K562 (cell line): ENCODE measurements at regions not wholly inside any gene's neighbourhood (a gene's known extent, or its start where the extent isn't known, plus 50 kb on each side); places are given as distances from the start of the nearest gene placed in this dataset.

Experiments used
- ATAC-seq: fragments of 200-7000 bp; cut with Tn5 transposase; 3 replicates; pipeline ENCODE4 v1.9.1; 2020; ENCODE audit warnings: moderate library complexity
- BruUV-seq: library from RNA; stranded (reverse); fragments of 400-500 nt; replicated peaks from 2 replicates; lab custom pipeline; 2021; lab: Mats Ljungman, UMichigan
- CTCF ChIA-PET: fragments of 300-600 bp; formaldehyde crosslinking; extraction: SDS; loops from one replicate; lab custom pipeline; 2021; ENCODE audit warnings: low intra/inter-chr PET ratio; lab: Yijun Ruan, JAX
- POLR2A ChIA-PET: fragments of 300-600, 350-650 bp; sonication (Branson Sonifier 250); formaldehyde crosslinking; extraction: SDS; loops from one replicate; lab custom pipeline; 2021; ENCODE audit warnings: antibody characterized with exemption, inconsistent platforms; lab: Yijun Ruan, JAX
- DNase-seq, 4 experiments: peaks; one replicate each; pipeline versions ENCODE4 v3.0.0 to v3.0.0-alpha.2; 2011 to 2018; ENCODE audit warnings: low spot score in 3 of 4, mixed read lengths in 3 of 4; ENCODE audit errors: extremely low read depth in 1 of 4
- FAIRE-seq: peaks from 2 replicates; lab custom pipeline; 2011; peaks lifted over from hg19 to GRCh38; lab: Jason Lieb, UNC
- H2AFZ ChIP-seq: 2 replicates; pipeline ENCODE4 v1.6.0; 2011; ENCODE audit warnings: low read depth, low read length, control low read depth, inconsistent platforms
- H3K27ac ChIP-seq: fragments of 200-600 bp; 3 replicates; pipeline ENCODE4 v1.8.0; 2011; ENCODE audit warnings: low read depth, mild to moderate bottlenecking, control low read depth, inconsistent platforms, low read length, moderate library complexity, mixed read lengths; ENCODE audit errors: extremely low read depth
- H3K27me3 ChIP-seq, 2 experiments: fragments of 300-600 bp in 1 of 2; 2 replicates in 1 of 2; 3 replicates in 1 of 2; pipeline versions ENCODE4 v1.6.0 to v1.8.0; 2011; ENCODE audit warnings: inconsistent platforms in 2 of 2, low read length in 2 of 2, mild to moderate bottlenecking in 1 of 2, mixed read lengths in 1 of 2, moderate library complexity in 1 of 2; ENCODE audit not compliant: control insufficient read depth in 2 of 2, insufficient read depth in 2 of 2
- H3K36me3 ChIP-seq: fragments of 300-600 bp; 3 replicates; pipeline ENCODE4 v1.8.0; 2011; ENCODE audit warnings: mild to moderate bottlenecking, low read length, inconsistent platforms; ENCODE audit not compliant: control insufficient read depth, insufficient read depth
- H3K4me1 ChIP-seq, 2 experiments: fragments of 200-600 bp in 1 of 2; replicated peaks in 1 of 2; 2 replicates in 1 of 2; 3 replicates in 1 of 2; pipeline versions ENCODE4 v1.5.1 to v1.8.0; 2011; ENCODE audit warnings: inconsistent platforms in 2 of 2, low read length in 2 of 2, mild to moderate bottlenecking in 1 of 2, mixed read lengths in 1 of 2, moderate library complexity in 1 of 2; ENCODE audit not compliant: control insufficient read depth in 2 of 2, insufficient read depth in 2 of 2
- H3K4me2 ChIP-seq: 2 replicates; pipeline ENCODE4 v1.6.1; 2011; ENCODE audit warnings: low read length, control low read depth, inconsistent platforms, mixed read lengths; ENCODE audit not compliant: insufficient read depth
- H3K4me3 ChIP-seq: fragments of 200-600 bp; sonication (generic), shearing (Covaris generic); 2 replicates; pipeline ENCODE4 v1.5.1; 2016; ENCODE audit warnings: control low read depth, inconsistent platforms
- H3K79me2 ChIP-seq: fragments of 200-600 bp; 3 replicates; pipeline ENCODE4 v1.8.0; 2011; ENCODE audit warnings: low read length, inconsistent platforms; ENCODE audit not compliant: control insufficient read depth, insufficient read depth
- H3K9ac ChIP-seq, 2 experiments: 2 replicates each; pipeline versions ENCODE4 v1.6.0 to v1.6.1; 2011; ENCODE audit warnings: low read depth in 2 of 2, low read length in 2 of 2, control low read depth in 1 of 2, inconsistent platforms in 1 of 2, mild to moderate bottlenecking in 1 of 2, mixed read lengths in 1 of 2; ENCODE audit not compliant: insufficient read depth in 1 of 2
- H3K9me1 ChIP-seq: one replicate; pipeline ENCODE4 v1.6.0; 2011; ENCODE audit warnings: inconsistent platforms, mild to moderate bottlenecking, low read length, moderate library complexity; ENCODE audit not compliant: control insufficient read depth, insufficient read depth
- H3K9me3 ChIP-seq: replicated peaks from 2 replicates; pipeline ENCODE4 v1.5.1; 2011; ENCODE audit warnings: low read depth, low read length, inconsistent platforms; ENCODE audit not compliant: control insufficient read depth, insufficient read depth
- H4K20me1 ChIP-seq: replicated peaks from 2 replicates; pipeline ENCODE4 v1.6.1; 2011; ENCODE audit warnings: low read length, inconsistent platforms, mixed read lengths; ENCODE audit not compliant: control insufficient read depth, insufficient read depth
- CBX3 ChIP-seq, 2 experiments: IDR thresholded peaks; 1 replicate in 1 of 2; 2 replicates in 1 of 2; pipeline ENCODE4 v1.6.1; 2012; ENCODE audit warnings: inconsistent platforms in 2 of 2, low read length in 2 of 2, borderline replicate concordance in 1 of 2, control low read depth in 1 of 2
- ETV5 ChIP-seq: sonication (generic); formaldehyde crosslinking; IDR thresholded peaks from 2 replicates; pipeline ENCODE4 v1.4.0; 2020; ENCODE audit warnings: low read depth, mild to moderate bottlenecking, missing genetic modification reagents
- GTF3C2 ChIP-seq: IDR thresholded peaks from 3 replicates; pipeline ENCODE4 v1.6.1; 2011; ENCODE audit warnings: borderline replicate concordance, mild to moderate bottlenecking, moderate library complexity; ENCODE audit not compliant: insufficient read length; ENCODE audit errors: extremely low read depth
- KLF16 ChIP-seq: IDR thresholded peaks from 2 replicates; pipeline ENCODE4 v1.6.1; 2016; ENCODE audit warnings: antibody characterized with exemption
- PCBP2 ChIP-seq: fragments of 200-400 bp; formaldehyde crosslinking; IDR thresholded peaks from 2 replicates; pipeline ENCODE4 v1.6.1; 2018; ENCODE audit warnings: low read length, low read depth, mild to moderate bottlenecking, moderate library complexity; ENCODE audit not compliant: poor library complexity, severe bottlenecking
- POLR2A ChIP-seq: fragments of 450-650 bp; conservative IDR thresholded peaks from 2 replicates; pipeline ENCODE4 v1.6.1; 2016
- RAD21 ChIP-seq, 2 experiments: fragments of 250-450 bp in 1 of 2; fragments of 450-650 bp in 1 of 2; sonication (Bioruptor Pico) in 1 of 2; formaldehyde crosslinking in 1 of 2; IDR thresholded peaks in 1 of 2; conservative IDR thresholded peaks in 1 of 2; 2 replicates each; pipeline versions ENCODE4 v1.4.0 to v1.8.0; 2020 to 2022; ENCODE audit warnings: mild to moderate bottlenecking in 2 of 2, moderate library complexity in 1 of 2
- RAD51 ChIP-seq: fragments of 450-650 bp; IDR thresholded peaks from 2 replicates; pipeline ENCODE4 v1.7.1; 2016; ENCODE audit warnings: low read depth, mild to moderate bottlenecking, borderline replicate concordance
- RBBP5 ChIP-seq: fragments of 200-600 bp; sonication (generic); IDR thresholded peaks from 2 replicates; pipeline ENCODE4 v1.6.1; 2012; ENCODE audit warnings: borderline replicate concordance, mild to moderate bottlenecking, low read length, control low read depth, inconsistent platforms; ENCODE audit not compliant: insufficient read depth, poor library complexity, severe bottlenecking
- RFX1 ChIP-seq: fragments of 450-650 bp; IDR thresholded peaks from 2 replicates; pipeline ENCODE4 v1.6.1; 2016; ENCODE audit warnings: mild to moderate bottlenecking, moderate library complexity
- SREBF1 ChIP-seq: fragments of 150-350 bp; IDR thresholded peaks from 2 replicates; pipeline ENCODE4 v1.6.1; 2014; ENCODE audit warnings: antibody characterized with exemption, low read depth, low read length, borderline replicate concordance
- SRSF3 ChIP-seq: fragments of 200-400 bp; formaldehyde crosslinking; IDR thresholded peaks from 2 replicates; pipeline ENCODE4 v1.6.1; 2016; ENCODE audit warnings: mild to moderate bottlenecking, low read length, moderate library complexity; ENCODE audit not compliant: insufficient read depth
- SRSF7 ChIP-seq: fragments of 200-400 bp; formaldehyde crosslinking; optimal IDR thresholded peaks from 2 replicates; pipeline ENCODE3; 2017; ENCODE audit warnings: mild to moderate bottlenecking, low read depth, low read length
- SRSF9 ChIP-seq: fragments of 200-400 bp; formaldehyde crosslinking; IDR thresholded peaks from 2 replicates; pipeline ENCODE4 v1.6.1; 2017; ENCODE audit warnings: low read depth, low read length, borderline replicate concordance
- THRA ChIP-seq: fragments of 450-650 bp; IDR thresholded peaks from 2 replicates; pipeline ENCODE4 v1.6.1; 2017; ENCODE audit warnings: mild to moderate bottlenecking, moderate library complexity
- ZC3H11A ChIP-seq: IDR thresholded peaks from 2 replicates; pipeline ENCODE4 v1.6.1; 2012; ENCODE audit warnings: low read depth, low read length, improper control_type of control experiment
- ZFPM2 ChIP-seq: fragments of 250-450 bp; sonication (Bioruptor Pico); IDR thresholded peaks from 2 replicates; pipeline ENCODE4 v1.5.1; 2022; ENCODE audit warnings: mild to moderate bottlenecking
- ZNF23 ChIP-seq: fragments of 250-450 bp; sonication (Bioruptor Pico); IDR thresholded peaks from 2 replicates; pipeline ENCODE4 v1.4.0; 2020; ENCODE audit warnings: mild to moderate bottlenecking
- WGBS: fragments of 100-300 bp; shearing (Covaris generic); methylation state at CpG from one replicate; pipeline ENCODE4 v1.1.6; 2016; ENCODE audit warnings: low coverage, mixed read lengths; ENCODE audit not compliant: insufficient coverage; ENCODE audit errors: missing lambda C conversion rate; 5-methylcytosine and 5-hydroxymethylcytosine counted together
- in situ Hi-C: fragments of 300-500 bp; cut with MboI; formaldehyde crosslinking; loops from 4 replicates; pipeline ENCODE4 v1.15.0; 2018; ENCODE audit warnings: inconsistent platforms, mixed read lengths
- intact Hi-C: fragments of 100-400 bp; cut with micrococcal nuclease; formaldehyde crosslinking; loops from 2 replicates; pipeline ENCODE4 v1.14.2; 2022

GRCh38 chr22:49439373-49439772, 388.3 kb downstream of the BRD1 start (continued):
- TF ChIP-seq THRA (no peak), ZNF23 (CRISPR knock-in tag) (no peak), RAD51 (0 out of 2 replicates have a peak, but pooled peaks have one; percentile 29)

- no peaks in the 10 kb centered on the region for H3K9me1 ChIP-seq
- peaks cover 0 to 4% of the 10 kb centered on the region in 2 experiments; a peak in 2 of 5 replicates for H3K4me1 ChIP-seq
- intact Hi-C loops, result no loop called here
- no peak for FAIRE-seq
- no peak overlapping the region for H3K4me3 ChIP-seq
- CTCF ChIA-PET, result no interaction called here
- no peak for TF ChIP-seq ZC3H11A
- no peak for TF ChIP-seq SRSF3
- no peak for TF ChIP-seq KLF16
- TF ChIP-seq RAD21 (CRISPR knock-in tag; conservative IDR thresholded peaks at IDR 0.05 in 1 of 2, IDR thresholded peaks at IDR 0.05 in 1 of 2), result no peak
- no peak for TF ChIP-seq ZFPM2 (CRISPR knock-in tag)
- no peak for TF ChIP-seq ZNF23 (CRISPR knock-in tag)
- TF ChIP-seq SREBF1, result no peak
- no peak for TF ChIP-seq POLR2A
- TF ChIP-seq ETV5 (CRISPR knock-in tag), result no peak
- no peak for TF ChIP-seq PCBP2
- no peak for TF ChIP-seq SRSF7
- no peak for TF ChIP-seq GTF3C2
- TF ChIP-seq SRSF9, result no peak
- no peak for TF ChIP-seq RFX1
- TF ChIP-seq CBX3 (IDR thresholded peaks at IDR 0.05; ENCODE audit: borderline replicate concordance in 1 of 2, low read length in 2 of 2), result no peak
- TF ChIP-seq RBBP5, result no peak
- TF ChIP-seq, all 486 proteins: peak for 0
- WGBS, result 88% methylated on average over 12 of the region's 16 CpGs
- H3K9me3 ChIP-seq, result no peaks in the 10 kb centered on the region
- POLR2A ChIA-PET, result no interaction called here
- BruUV-seq, result no TSS peak
- H3K9ac ChIP-seq, result no peak overlapping the region
- no peaks in the 10 kb centered on the region for H3K79me2 ChIP-seq
- H3K4me2 ChIP-seq, result no peak overlapping the region
- ATAC-seq (no peak), DNase-seq (no peak)
- H3K27me3 ChIP-seq, result no peaks in the 10 kb centered on the region
- H3K27ac ChIP-seq, result no peak overlapping the region
- H3K36me3 ChIP-seq, result peaks cover 10% of the 10 kb centered on the region; the same call in 2 of the 3 replicates
- in situ Hi-C loops, result no loop called here
- H4K20me1 ChIP-seq, result peaks cover 5% of the 10 kb centered on the region; the same call in 1 of the 2 replicates
- no peak overlapping the region for H2AFZ ChIP-seq
Observed at GRCh38 chr22:49437956-49438355, 389.7 kb downstream of the BRD1 start.
